Muscle of back (tissue), 3 donors: ENCODE measurements at regions not wholly inside any gene's neighbourhood (a gene's known extent, or its start where the extent isn't known, plus 50 kb on each side); places are given as distances from the start of the nearest gene placed in this dataset.

Experiments used
- DNase-seq, 3 donors: peaks; one replicate each; pipeline versions ENCODE4 v3.0.0 to v3.0.0-alpha.2; 2013

DNA sequence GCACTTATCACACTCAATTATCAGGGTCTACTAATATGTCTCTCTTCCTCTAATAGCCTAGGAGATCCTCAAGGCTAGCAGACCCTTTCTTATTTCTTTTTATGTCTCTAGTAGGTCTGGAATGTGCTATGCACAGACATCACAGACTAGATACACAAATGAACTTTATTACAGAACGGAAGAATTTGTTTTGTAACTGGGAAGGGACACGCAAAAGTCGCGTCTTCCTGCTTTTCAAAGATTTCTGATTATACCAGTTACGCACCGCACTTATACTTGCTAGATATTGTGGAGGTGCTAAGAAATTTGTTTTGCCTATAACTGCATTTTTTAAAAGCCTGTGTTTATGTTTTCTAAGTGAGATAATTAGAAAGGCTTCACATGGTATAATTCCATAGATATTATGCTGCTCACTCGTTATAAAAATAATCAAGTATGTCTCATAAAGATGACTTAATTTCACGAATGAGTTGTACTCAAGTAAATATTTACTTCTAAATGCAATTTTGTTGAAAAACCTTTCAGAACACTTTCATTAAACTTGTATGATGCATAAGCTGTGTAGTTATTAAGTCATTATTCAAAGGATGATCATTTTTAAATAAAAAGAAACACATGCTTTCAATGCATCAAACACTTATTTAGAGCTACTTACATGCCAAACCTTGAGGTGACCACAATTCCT is 662.6 kb downstream of the ACTL7B start:
- DNase-seq = no peak

DNA sequence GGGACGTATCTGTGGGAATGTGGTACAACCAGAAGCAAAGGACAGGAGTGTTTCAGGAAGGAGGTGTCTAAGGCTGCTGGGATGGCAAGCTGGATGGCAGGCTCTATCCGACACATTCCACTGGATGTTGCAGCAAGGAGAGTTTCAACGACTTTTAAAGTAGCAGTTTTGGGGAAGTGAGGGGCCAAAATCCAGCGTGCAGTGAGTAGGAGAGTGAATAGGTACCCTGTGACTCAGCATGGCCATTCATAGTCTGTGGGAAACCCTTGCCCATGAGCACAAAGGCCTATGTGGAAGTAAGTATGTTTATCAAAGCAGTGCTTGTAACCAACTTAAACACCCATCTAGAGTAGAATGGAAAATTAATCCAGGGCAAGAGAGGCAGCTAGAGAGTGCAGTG is 664.7 kb downstream of the ACTL7B start:
- no peak for DNase-seq

DNA sequence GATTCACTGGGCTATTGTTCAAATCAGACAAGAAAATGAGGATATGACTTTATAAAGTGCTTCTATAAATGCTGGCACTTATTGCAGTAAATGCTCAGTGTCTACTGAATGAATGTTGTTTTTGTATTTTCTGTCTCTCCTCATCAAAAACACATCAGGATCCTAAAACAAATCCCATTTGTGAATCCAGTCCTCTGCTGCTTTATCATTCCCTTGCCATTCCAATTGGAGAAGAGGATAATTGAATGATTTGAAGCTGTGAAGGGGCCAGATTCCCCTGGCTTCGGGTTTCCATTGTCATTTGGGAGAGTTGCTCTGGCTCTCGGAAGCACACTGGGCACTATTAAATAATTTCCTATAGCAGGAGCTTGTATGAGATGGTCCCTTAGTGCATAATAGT is 666.8 kb downstream of the ACTL7B start:
- peak in 1 of 3 donors; percentile 84 for DNase-seq

DNA sequence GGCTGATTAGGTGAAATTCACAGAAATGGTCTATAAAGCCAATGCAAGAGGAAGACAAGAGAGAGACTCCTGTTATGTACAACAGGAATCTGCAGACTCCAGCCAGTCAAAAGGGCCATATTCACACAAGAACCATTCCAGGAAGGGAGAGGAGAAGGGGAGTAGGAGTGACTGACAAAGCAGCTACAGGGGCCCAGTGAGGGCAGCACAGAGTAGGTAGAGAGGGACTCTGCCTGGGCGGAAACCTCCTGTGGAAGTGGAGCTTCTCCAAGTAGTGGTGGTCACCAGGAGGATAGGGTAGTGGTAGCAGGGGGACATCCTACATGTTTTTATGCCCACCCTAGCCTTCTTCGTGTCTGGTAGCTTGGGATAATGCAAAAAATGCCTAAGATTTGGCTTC is 667.3 kb downstream of the ACTL7B start:
- no peak for DNase-seq

DNA sequence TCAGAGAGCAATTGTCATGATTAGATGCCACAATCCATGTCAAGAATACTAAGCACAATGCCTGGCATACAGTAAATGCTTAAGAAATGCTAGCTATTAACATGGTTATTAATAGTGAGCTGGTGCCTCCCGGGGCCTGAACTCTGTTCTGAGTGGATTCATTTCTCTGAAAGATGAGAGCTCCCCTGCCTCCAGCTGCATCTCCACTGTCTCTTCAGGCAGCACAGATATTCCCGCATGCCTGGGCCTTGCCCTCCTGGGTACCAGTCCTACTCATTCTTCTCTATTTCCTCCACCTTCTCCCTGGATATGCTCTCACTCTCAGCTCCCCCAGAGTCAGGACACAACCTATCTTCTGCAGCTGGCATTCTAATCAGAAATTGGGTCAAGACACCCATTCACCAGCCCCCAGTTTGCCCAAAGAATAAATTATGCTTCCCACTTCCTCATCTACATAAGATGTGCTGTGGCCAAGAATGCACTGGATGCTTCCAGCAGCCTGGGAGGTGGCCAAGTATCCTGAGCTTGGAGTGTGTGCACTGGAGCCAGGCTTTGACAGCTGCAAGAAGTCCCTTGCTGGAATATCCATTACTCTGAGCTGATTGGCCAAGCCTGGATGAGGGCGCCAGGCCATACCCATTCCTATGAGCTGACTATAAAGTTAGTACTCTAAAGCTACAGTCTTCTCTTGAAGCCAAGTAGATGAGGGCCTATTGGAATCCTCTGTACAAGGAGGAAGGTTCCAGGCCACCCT is 669.0 kb downstream of the ACTL7B start:
- DNase-seq = peak; percentile 88 to 96 (median 93)

DNA sequence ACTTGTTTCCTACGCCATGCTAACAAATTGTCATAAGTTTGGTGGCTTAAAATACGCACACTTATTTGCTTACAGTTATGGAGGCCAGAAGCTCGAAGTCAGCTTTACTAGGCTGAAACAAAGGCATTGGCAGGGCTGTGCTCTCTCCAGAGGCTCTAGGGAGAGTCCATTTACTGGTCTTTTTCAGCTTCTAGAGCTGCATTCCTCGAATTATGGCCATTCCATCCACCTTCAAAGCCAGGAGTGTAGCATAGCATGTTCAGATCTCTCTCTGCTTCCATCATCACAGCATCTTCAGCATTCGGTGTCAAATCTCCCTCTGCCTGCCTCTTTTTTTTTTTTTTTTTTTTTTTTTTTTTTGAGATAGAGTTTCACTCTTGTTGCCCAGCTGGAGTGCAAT is 670.2 kb downstream of the ACTL7B start:
- DNase-seq = peak in 1 of 3 donors; percentile 32

DNA sequence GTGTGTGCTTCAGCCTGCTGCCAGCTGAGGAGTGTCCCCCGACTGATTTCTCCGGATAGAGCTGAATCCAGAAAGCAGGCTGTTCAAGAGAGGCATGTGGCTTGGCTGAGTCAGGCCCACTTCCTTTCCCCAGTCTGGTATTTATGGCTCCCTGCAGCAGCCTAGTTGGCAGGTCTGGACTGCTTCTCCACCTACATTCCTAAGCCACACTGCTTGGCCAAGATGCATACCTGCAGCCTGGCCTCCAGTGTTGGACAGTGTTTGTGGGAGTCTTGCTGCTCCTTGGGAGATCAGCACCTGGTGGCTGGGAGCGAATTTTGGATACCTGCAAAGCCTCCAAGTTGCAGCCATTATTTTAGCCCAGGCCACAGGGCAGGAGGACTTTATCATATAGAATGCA is 670.8 kb downstream of the ACTL7B start:
- DNase-seq = peak in 1 of 3 donors; percentile 45

DNA sequence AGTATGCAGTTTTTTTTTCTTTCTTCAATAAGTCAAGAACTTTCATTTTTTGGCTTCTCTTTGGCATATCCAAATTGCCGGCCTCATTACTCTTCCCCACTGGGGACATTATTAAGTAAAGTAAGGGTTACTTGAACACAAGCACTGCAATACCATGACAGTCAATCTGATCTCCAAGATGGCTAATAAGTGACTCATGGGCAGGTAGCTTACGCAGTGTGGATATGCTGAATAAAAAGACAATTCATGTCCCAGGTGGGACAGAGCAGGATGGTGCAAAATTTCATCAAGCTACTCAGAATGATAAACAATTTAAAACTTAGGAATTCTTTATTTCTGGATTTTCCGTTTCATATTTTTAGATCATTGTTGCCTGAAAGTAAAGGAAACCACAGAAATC is 671.8 kb downstream of the ACTL7B start:
- DNase-seq = no peak

DNA sequence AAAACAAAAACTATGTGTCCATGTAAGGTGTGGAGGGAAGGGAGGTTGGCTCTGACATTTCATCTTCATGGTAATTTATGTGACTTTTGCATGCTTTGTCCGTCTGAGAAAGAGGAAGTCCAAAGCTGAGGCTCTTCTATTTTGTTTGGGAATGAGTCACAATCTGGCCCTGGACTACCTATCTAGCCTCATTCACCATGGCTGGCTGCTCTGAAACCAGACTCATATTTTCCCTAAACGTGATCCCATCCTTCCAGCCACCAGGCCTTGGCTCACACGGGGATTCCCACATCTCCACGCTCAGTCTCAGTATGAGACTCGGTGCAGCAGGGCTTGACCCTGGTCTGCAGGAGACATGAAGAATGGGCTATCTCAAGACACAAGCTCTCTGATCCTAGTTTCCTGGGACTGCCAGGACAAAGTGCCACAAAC is 672.8 kb downstream of the ACTL7B start:
- DNase-seq = no peak

DNA sequence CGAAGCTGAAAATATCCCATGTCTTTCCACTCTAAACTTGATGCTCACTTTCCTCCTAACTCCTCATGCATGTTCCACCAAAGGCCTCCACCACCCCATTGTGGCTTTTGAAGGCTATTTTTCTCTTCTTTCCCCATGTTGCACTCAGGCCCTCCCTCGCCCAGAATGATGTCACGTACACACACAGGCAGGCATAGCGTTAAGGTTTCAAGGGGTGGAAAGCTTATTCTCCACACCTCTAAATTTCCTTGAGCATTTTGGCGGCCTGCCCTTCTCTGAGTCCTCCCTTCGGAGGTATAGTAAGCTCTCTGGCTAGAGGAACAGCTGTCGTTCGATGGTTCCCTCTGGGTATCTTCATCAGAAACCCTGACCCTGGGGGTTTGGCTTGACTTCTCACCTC is 673.5 kb downstream of the ACTL7B start:
- DNase-seq = no peak

DNA sequence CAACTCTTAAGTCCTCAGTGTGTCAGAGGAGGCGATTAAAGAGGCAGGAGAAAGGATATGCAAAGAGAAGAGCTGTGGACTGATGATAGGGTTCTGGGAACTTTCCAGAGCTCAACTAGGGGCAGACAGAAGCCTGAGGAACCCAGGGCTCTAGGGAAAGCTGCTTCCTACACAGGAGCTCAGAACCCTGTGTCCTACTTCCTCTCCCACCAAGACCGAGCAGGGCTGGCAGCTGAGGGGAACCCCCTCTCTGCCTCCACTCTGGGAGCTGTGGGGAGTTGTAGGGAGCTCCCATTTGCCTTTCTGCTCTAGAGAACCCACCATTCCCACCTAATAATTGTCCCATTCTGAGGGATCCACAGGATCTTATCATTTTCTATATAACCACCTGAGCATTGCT is 674.3 kb downstream of the ACTL7B start:
- no peak for DNase-seq

DNA sequence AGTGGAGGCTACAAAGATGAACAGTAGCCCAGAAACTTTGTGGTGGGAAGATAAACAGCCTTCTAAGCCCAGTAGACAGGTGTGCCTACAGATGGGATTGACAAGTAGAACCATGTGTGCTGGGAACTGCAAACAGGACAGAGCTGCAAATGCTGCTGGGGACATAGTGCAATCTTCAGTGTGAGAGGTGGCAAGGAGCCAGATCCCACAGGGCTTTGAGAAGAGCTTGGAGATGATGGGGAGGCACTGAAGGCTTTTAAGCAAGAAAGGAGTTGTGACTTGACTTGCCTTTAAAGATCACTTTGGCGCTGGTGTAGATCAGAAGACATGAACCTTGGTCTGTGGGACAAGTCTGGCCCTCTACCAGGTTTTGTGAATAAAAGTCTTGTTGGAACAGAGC is 675.2 kb downstream of the ACTL7B start:
- DNase-seq = peak in 2 of 3 donors; percentile 53 to 60

DNA sequence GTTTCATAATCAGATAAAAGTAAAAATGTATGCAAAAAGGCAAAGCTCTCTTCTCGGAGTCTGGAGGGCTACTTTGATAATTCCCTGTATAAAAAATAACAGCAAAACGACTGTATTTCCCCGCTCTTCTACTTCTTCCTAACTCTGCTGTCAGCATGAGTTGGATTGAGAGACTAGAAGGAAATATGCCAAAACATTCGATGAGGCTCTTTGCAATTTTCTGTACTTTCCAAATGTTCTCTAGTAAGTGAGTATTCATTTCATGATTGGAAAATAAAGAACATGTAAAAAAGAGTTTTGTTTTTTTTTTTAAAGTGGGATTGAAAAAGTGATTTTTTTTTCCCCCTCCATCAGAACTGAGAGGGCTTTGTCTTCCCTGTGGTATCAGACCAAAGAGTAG is 677.5 kb downstream of the ACTL7B start:
- peak; percentile 38 to 71 (median 57) for DNase-seq

DNA sequence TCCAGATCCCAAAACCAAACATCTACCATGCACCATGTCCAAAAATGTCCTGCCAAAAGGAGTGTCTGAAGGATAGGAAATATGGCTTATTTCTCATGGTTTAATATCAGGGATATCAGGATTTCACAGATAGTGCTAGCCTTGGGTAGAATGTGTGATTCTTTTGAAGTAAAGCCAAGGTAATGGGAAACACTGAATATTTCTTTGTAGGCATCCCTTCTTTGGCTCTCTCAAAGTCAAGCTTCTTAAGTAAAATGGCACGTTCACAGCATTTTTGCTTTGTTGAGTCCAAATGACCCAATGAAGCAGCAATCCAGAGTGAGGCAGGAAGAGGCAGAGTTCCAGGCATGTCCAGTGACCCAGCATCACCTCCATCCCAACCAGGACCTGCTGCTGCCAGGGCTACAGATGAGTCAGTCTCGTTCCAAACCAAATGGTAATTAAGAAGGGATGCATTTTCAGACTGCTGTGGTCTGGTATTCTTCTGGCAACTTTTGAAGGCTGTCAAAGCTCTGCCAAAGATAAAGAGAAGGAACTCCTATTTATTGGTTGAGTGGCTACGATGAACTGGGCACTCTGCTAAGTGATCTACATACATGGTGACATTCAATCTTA is 678.8 kb upstream of the KLF4 start:
- no peak for DNase-seq

DNA sequence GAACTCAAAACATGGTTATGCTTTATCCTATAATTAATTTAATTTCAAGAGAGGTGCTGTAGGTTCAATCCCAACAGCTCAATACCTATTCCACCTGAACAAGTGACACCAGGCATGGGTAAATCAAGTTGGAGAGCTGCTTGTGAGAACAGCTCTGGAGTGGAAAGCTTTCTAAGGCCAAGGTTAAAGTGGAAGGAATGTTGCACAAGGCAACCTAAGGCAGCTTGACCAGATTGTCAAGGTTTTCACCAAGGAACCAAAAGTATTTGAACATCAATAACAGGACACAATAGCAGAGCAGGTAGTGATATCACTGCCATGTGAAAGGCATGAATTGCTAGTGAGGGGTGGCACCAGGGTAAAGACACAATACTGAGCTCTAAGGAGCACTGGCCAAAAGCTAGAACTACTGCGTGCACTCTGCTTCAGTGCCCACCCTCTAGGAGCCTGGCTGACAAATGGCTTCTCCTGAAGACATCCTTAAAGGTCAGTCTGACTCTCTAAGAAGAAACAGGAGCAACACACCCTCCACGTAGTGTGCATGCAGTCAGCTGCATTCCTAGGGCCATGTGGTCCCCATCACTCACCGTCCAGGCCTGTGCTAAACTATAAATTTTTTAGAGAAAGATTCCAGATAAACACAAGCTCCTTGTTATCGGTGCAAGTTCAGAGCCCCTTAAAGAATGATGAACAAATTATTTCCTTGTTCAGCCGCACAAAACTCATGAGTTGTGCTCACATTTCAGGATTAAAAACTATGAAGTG is 677.7 kb upstream of the KLF4 start:
- DNase-seq = no peak

DNA sequence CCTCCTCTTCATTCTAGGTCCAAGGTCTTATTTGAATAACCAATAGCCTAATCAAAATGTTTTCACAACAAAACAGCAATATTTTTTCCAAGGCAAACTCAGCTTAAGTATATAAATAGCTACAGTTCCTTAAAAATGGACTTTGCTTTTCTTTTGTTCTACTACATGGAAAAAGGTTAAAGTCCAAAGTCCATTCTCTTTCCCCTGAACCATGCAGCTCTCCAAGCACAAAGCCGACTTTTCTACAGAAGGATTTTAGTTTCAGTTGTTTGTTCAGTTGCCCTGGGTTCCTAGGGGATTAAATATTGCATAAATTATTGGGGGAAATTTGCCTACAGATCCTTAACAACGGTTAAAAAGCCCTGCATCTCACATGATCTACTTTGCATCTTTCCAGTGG is 677.0 kb upstream of the KLF4 start:
- DNase-seq = no peak

DNA sequence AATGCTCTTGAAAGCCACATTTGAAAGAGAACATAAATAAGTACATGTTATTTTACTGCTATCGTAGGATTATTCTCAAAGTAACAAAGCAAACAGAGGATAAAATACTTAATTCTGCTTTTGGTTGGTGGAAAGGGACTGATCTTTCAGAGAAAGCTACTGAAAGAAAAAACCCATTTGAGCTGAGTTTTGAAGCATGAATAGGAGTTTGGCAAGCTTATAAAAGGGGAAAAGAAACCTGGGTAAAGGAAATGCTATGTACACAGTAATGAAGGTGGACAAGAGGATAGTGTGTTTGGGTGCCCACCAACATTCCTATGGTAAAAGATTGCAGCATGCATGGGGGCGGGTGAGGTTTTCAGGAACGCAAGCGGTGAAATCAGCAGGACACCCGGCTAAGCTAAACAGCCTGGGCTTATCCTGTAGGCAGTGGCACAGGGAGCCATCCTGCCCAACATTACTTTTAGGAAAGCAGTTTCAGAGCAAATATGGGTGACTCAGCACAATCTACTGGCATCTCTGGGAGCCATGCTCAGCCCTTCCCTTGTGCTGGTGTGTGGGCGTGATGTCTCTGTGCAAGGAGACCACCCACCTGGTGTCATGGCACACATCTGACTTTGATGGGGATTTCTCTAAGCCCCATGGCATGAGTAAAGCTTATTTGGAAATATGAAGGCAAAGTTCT is 673.9 kb upstream of the KLF4 start:
- DNase-seq = no peak

DNA sequence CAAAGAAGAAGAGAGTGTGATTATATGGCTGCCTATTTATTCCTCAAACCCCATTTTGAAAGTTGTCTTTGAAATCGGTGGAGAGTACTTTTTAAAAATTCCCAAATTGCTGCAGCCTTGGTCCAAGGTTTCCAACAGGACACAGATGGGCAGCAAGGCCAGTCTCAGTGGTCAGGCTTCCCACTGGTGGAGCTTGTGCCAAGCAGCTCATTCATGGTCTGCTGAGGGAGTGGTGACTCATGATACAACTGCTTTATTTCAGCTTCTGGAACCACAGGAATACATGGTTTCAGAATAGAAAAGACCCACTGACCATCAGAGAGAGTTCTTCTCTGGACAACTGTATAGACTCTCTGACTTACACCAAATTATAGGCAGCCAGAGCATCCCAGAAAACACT is 673.1 kb upstream of the KLF4 start:
- DNase-seq = no peak

DNA sequence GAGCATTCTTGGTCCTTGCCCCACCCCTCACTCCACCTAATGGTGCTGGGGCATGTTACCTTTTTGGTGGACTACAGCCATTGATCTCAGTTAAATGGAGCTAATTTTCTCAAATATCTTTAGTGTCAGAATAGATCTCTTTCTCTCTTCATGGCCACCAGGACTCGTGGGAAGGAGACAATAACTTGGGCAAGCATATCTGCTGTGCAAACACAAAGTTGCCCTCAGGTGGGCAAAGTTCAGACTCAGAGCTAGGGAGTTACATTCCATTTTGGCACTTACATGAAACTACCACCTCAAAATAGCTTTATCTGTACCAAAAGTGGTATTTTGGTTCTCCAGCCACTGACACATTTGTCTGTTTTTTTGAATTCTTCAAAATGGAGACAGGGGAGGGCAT is 671.9 kb upstream of the KLF4 start:
- DNase-seq = no peak

DNA sequence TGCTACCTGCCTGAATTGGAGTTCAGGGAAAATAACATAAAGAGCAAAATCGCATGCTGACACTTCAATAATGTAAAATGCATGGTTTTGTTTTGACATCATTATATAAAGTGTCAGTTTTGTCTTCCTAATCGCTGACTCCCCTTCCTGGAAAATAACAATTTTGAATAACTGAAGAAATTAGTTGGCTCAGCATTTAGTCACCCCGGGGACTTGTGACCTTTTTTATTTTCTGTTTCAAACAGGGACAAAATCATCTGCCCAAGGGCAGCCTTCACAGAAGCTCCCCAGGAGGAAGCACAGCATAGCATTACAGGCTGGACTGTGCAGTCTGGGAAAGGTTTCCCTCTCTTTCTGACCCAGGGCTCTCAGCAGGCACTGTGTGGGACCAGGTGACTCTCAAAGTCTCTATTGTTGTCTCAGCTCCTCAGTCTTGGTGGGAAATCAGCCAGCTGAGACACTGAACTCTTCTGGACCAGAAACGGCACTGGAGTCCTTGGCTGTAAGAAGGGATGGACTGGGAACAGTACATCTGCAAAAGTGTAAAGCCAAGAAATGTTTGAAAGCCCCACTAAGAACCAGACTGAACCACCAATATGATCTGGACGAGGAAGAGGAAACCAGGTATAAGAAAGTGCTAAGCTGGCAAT is 671.3 kb upstream of the KLF4 start:
- DNase-seq = peak in 1 of 3 donors; percentile 52

DNA sequence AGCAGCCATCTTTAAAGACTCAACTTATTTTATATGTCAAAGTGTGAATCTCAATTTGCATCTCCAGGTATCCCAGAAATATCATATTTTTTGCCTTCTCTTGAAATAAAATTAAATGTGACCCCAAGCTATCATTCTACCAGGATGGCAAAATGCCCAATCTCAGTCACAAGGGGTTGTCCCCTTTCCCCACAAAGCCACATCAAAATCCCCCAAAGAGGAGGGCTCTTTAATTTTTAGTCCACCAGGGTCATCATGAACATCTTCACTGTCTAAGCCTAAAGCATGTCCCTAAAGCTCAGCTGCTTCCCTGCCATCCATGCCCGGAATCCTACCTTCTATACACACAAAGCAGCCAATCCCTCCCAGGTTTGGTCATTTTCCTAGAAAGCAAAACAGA is 670.5 kb upstream of the KLF4 start:
- DNase-seq = no peak
